HFFc6 (cell line): ENCODE measurements at regions not wholly inside any gene's neighbourhood (a gene's known extent, or its start where the extent isn't known, plus 50 kb on each side); places are given as distances from the start of the nearest gene placed in this dataset.

ENCODE experiments used
- DNase-seq: peaks from one replicate; pipeline ENCODE4 v3.0.0-alpha.2; 2018
- H3K27ac Mint-ChIP-seq: 2 replicates; pipeline ENCODE4 v1.8.0; 2020; ENCODE audit warnings: mild to moderate bottlenecking, mixed read lengths
- H3K27me3 Mint-ChIP-seq: 2 replicates; pipeline ENCODE4 v1.8.0; 2021; ENCODE audit warnings: mild to moderate bottlenecking, moderate library complexity, mixed read lengths; ENCODE audit not compliant: insufficient read depth
- H3K36me3 Mint-ChIP-seq: 2 replicates; pipeline ENCODE4 v1.8.0; 2021; ENCODE audit warnings: low read depth, mixed read lengths
- H3K4me1 Mint-ChIP-seq: 2 replicates; pipeline ENCODE4 v1.8.0; 2020; ENCODE audit warnings: low read depth, mixed read lengths
- H3K4me3 Mint-ChIP-seq: 2 replicates; pipeline ENCODE4 v1.8.0; 2020; ENCODE audit warnings: mild to moderate bottlenecking, moderate library complexity, mixed read lengths
- H3K9me3 Mint-ChIP-seq: 2 replicates; pipeline ENCODE4 v1.8.0; 2020; ENCODE audit warnings: mild to moderate bottlenecking, mixed read lengths
- CTCF ChIP-seq: fragments of 200-600 bp; sonication (generic); IDR thresholded peaks from 2 replicates; pipeline ENCODE4 v1.5.0; 2021; ENCODE audit warnings: antibody characterized with exemption, mild to moderate bottlenecking

GRCh38 chr12:30578426-30578825, 117.2 kb downstream of the IPO8 start:
- no peak for DNase-seq
- Mint-ChIP-seq H3K27me3 (no peaks in the 10 kb centered on the region; the same call in 1 of the 2 replicates), H3K36me3 (no peaks in the 10 kb centered on the region), H3K9me3 (no peaks in the 10 kb centered on the region), H3K4me3 (no peak overlapping the region), H3K4me1 (no peaks in the 10 kb centered on the region), H3K27ac (no peak overlapping the region)
- no peak for TF ChIP-seq CTCF

DNA sequence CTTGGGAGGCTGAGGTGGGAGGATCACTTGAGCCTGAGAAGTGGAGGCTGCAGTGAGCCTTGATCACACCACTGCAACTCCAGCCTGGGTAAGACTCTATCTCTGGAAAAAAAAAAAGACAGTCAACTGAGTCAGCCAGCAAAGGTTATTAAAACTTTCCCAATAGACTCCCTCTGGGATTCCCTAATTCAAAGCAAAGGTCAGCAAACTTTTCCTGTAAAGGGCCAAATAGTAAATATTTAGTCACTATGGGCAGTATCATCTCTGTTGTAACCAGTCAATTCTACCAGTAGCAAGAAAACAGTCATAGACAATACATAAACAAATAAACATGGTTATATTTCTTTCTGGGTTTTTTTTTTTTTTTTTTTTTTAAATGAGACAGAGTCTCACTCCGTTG, 122.5 kb downstream of the IPO8 start:
- H3K4me3 Mint-ChIP-seq = no peak overlapping the region
- no peak overlapping the region for H3K27ac Mint-ChIP-seq
- DNase-seq = no peak
- no peaks in the 10 kb centered on the region; the same call in 1 of the 2 replicates for H3K27me3 Mint-ChIP-seq
- H3K4me1 Mint-ChIP-seq = no peaks in the 10 kb centered on the region
- H3K36me3 Mint-ChIP-seq = no peaks in the 10 kb centered on the region
- H3K9me3 Mint-ChIP-seq = no peaks in the 10 kb centered on the region
- TF ChIP-seq CTCF = no peak

- Mint-ChIP-seq H3K4me1 (no peaks in the 10 kb centered on the region), H3K9me3 (no peaks in the 10 kb centered on the region), H3K36me3 (no peaks in the 10 kb centered on the region), H3K27me3 (no peaks in the 10 kb centered on the region), H3K27ac (no peak overlapping the region), H3K4me3 (no peak overlapping the region)
- TF ChIP-seq CTCF = no peak
- DNase-seq = no peak
These were observed 125.3 kb downstream of the IPO8 start for GRCh38 chr12:30570211-30570890.

DNA sequence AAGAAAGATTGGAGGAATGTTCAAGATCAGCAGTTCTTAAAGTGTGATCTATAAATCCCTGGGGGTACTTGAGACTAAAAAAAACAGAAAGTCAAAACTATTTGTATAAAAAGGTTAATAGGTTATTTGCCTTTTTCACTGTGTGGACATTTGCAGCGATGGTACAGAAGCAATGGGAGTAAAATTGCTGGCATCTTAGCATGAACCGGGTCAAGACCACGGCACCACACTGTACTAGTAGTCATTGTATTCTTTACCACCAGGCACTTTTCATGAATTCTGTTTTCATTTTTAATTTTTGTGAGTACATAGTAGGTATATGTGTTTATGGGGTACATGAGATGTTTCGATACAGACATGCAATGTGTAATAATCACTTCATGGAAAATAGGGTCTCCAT, 126.2 kb downstream of the IPO8 start:
- H3K4me1 Mint-ChIP-seq = no peaks in the 10 kb centered on the region
- no peaks in the 10 kb centered on the region for H3K36me3 Mint-ChIP-seq
- H3K4me3 Mint-ChIP-seq = no peak overlapping the region
- no peaks in the 10 kb centered on the region for H3K27me3 Mint-ChIP-seq
- DNase-seq = no peak
- H3K27ac Mint-ChIP-seq = no peak overlapping the region
- H3K9me3 Mint-ChIP-seq = no peaks in the 10 kb centered on the region
- TF ChIP-seq CTCF = no peak

- Mint-ChIP-seq H3K4me3 (no peak overlapping the region), H3K9me3 (no peaks in the 10 kb centered on the region), H3K4me1 (no peaks in the 10 kb centered on the region), H3K27ac (no peak overlapping the region), H3K27me3 (no peaks in the 10 kb centered on the region), H3K36me3 (no peaks in the 10 kb centered on the region)
- DNase-seq = no peak
- no peak for TF ChIP-seq CTCF
These were observed 127.2 kb downstream of the IPO8 start for GRCh38 chr12:30568453-30568852.

- Mint-ChIP-seq H3K4me3 (no peak overlapping the region), H3K36me3 (no peaks in the 10 kb centered on the region), H3K27me3 (no peaks in the 10 kb centered on the region; the same call in 1 of the 2 replicates), H3K9me3 (no peaks in the 10 kb centered on the region), H3K4me1 (no peaks in the 10 kb centered on the region), H3K27ac (no peak overlapping the region)
- no peak for DNase-seq
- TF ChIP-seq CTCF = no peak
These were observed 128.6 kb downstream of the IPO8 start for GRCh38 chr12:30567082-30567481.
